HG03432 (cell line): ENCODE measurements at regions not wholly inside any gene's neighbourhood (a gene's known extent, or its start where the extent isn't known, plus 50 kb on each side); places are given as distances from the start of the nearest gene placed in this dataset.

Experiments
- ATAC-seq: cut with Tn5 transposase; IDR thresholded peaks from one replicate; pipeline ENCODE4 v1.9.1; 2021; ENCODE audit warnings: mild to moderate bottlenecking, moderate library complexity; ENCODE audit not compliant: unreplicated experiment

- no peak for ATAC-seq
These were observed 52.4 kb upstream of the TRIO start for GRCh38 chr5:14090755-14091154.

DNA sequence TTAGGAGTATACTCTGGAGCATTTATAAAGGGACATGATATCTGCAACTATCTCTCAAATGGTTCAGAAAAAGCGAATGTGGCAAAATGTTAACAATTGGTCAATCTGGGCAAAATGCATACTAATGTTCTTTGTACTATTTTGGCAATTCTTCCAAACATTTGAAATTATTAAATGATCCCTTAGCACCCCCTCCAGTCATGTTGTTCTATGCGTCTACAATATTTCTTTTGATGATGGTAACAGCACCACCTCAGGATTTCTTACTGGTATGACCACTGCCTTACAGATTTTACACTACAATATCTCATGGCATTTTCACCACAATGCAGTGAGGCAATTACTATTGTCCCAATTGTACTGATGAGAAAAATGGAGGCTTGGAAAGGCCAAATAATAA is 52.9 kb upstream of the TRIO start:
- no peak for ATAC-seq

- no peak for ATAC-seq
These were observed 53.9 kb upstream of the TRIO start for GRCh38 chr5:14089198-14089597.

- no peak for ATAC-seq
These were observed 56.9 kb upstream of the TRIO start for GRCh38 chr5:14086261-14086660.

- no peak for ATAC-seq
These were observed 60.2 kb upstream of the TRIO start for GRCh38 chr5:14082973-14083372.

DNA sequence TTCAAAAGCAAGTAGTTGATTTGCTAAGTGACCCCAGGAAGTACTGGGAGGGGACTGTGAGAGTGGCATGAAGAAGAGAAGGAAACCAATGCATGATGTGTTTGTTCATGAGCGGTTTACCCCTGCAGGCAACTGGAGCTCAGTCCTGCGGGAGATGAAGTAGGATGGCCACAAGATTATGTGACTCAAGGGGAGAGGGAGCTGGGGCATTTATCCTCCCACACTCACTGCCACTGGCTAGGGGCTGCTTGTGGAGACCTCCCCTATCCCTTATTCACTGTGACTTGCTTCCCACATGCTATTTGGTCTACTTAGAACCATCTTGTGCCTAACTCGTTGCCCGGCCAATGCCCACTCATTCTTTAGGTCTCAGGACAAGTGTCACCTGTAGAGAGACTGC is 60.6 kb upstream of the TRIO start:
- ATAC-seq = no peak

DNA sequence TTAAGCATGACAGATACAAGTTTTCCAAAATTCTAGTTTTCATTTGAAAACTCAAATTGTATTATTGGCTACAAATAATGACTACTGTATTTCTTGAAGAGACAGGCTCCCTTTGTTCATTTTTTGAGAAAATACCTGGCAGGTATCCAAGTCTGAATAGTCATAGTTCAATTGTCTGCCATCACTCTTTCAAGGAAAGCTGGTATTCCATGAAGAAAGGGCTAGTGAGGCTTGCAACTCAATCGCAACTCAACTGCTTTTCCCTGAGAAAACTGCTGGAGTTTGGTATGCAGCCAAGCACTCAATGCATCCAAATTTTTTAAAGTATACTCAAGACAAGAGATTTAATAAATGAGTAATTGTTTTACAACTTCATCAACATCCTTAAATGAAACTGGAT is 61.4 kb upstream of the TRIO start:
- ATAC-seq = no peak

DNA sequence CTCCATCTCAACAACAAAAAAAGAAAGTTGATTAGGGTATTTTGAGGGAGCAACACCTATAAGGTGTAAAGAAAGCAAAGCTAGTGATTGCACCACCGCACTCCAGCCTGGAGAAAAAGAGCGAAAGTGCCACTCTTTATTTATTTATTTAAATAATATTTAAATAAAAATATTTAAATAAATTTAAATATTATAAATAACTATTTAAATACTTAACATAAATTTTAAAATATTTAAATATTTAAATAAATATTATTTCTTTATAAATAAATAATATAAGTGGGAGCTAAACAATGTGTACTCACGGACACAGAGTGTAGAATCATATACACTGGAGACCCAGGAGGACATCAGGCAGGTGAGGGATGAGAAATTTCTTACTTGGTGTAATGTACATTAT is 64.4 kb upstream of the TRIO start:
- ATAC-seq = no peak

- no peak for ATAC-seq
These were observed 65.6 kb upstream of the TRIO start for GRCh38 chr5:14077501-14077900.

GRCh38 chr5:14076561-14076960 is 66.6 kb upstream of the TRIO start:
- no peak for ATAC-seq

DNA sequence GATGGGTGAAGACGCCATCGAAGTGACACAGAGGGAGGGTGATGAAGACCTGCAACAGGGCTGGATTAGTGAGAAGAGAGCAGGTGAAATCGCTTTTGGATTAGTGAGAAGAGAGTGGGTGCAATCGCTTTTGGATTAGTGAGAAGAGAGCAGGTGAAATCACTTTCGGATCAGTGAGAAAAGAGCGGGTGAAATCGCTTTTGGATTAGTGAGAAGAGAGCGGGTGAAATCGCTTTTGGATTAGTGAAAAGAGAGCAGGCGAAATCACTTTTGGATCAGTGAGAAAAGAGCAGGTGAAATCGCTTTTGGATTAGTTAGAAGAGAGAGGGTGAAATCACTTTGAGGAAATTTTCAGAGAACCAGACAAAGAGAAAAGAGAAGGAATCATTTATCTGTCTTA is 67.2 kb upstream of the TRIO start:
- no peak for ATAC-seq

DNA sequence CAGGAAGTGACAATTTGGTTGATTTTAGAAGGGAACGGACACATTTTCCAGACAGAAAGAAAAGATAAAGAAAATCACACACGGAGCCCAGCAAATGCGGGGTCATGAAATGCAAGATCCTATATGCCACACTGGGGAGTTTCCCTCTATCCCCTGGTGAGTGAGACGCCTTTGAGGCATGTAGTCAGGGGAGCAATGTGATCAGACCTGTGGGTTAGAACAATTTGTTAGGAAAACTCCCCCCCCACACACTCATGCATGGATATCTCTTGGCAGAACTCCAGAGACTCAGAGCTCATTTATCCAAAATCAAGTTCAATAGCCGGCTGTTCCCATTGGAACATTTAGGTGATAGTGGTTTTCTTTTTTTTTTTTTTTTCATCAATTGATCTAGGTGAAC is 71.7 kb upstream of the TRIO start:
- ATAC-seq = no peak

DNA sequence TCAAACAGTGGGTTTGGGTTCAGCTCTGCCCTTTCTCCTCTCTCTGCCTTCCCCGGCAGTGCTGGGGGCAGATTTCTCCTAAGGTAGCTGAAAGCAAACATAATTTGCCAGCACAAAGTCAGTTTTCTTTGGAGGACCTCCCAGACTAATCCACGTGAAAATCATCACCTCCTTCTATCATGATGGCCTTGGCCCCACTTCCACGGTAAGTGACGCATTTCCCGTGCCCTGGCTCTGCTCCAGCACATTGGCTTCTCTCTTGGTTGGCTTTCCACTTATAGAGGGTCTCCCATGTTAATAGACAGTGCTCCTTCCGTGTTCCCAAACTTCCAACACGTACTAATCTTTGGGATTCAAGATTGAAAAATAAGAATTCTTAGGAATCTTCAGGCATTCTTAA is 74.1 kb upstream of the TRIO start:
- no peak for ATAC-seq

- ATAC-seq = no peak
These were observed 75.0 kb upstream of the TRIO start for GRCh38 chr5:14068136-14068535.

DNA sequence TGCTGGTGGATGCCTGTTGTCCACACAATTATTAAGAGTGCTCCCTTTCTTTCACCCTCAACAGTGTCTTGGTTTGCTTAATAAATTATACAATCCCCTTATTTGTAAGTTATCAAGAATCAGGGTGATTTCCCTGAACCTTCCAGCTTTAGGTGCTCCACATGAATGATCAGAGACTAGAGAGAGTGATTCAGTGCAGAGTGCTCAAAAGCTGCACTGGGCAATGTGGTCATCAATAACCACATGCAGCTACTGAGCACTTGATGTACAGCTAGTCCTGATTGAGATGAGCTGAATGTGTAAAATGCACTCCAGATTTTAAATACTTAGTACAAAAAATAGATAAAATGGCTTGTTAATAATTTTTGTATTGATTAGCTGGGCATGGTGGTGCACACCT is 76.8 kb upstream of the TRIO start:
- ATAC-seq = no peak

DNA sequence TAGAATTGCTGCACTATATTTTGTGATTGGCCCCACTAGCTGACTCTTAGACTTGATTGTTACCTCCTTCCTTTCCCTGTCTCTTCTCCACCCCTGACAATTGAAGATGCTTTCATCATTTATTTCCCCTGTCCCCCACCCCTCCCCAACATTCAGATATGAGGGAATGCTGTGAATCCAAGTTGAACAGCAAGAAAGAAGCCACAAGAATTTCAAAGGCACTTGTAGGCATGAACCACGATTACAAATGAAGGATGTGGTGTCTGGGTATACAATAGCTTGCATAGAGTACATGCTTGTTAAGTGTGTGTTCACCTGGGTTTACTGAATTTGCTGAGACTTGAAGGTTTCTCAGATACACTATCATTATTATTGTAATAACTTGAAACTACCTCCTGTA is 78.3 kb upstream of the TRIO start:
- ATAC-seq = no peak

- no peak for ATAC-seq
These were observed 79.5 kb upstream of the TRIO start for GRCh38 chr5:14063691-14064090.

DNA sequence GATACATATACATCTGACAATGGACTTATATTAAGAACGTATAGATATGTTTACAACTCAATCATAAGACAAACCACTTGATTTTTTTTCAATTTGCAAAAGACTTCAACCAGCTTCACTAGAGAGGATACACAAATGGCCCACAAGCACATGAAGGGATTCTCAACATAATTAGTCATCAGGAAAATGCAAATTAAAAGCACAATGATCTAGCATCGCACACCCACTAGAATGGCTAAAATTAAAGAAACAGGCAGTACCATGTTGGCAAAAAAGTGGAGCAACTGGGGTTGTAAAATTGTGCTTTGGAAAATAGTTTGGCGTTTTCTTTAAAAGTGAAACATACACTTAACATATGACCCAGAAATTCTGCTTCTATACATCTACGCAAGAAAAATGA is 80.0 kb upstream of the TRIO start:
- ATAC-seq = no peak

DNA sequence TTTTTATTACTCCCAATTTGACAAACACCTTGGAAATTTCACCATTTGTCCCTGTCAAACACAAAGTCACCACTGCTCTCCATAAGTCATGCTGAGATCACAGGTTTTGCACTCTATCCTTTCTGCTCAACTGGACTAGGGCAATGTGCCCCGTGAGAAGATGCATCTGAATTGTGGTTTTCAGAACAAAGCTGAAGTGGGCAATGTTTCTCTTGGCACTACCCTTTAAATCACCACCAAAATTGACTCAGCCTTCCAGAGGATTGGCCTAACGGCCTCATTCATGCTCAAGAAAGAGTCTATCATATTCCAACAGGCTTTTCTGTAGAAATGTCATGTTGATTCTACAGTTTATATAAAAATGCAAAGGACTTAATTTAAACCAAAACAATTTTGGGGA is 81.0 kb upstream of the TRIO start:
- no peak for ATAC-seq

- ATAC-seq = no peak
These were observed 82.0 kb upstream of the TRIO start for GRCh38 chr5:14061106-14061505.

DNA sequence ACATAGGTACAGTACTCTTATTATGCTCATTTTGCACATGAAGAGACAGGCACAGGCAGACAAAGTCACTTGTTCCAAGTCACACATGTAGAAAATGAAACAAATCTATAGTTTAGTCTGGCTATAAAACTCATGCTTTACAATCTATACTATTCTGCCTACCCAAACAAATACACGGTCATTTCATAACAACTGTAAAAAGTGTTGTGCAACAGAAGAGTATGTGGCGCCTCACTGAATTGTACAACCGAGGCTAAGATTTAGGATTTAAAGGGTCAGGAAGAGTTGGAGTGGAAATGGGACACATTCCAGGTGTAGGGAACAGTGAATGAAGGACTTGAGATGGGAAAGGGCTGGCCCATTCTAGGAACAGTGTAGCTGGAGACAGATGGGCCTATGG is 82.9 kb upstream of the TRIO start:
- ATAC-seq = no peak

GRCh38 chr5:14059810-14060209 is 83.3 kb upstream of the TRIO start:
- no peak for ATAC-seq

- no peak for ATAC-seq
These were observed 85.9 kb upstream of the TRIO start for GRCh38 chr5:14057289-14057688.

DNA sequence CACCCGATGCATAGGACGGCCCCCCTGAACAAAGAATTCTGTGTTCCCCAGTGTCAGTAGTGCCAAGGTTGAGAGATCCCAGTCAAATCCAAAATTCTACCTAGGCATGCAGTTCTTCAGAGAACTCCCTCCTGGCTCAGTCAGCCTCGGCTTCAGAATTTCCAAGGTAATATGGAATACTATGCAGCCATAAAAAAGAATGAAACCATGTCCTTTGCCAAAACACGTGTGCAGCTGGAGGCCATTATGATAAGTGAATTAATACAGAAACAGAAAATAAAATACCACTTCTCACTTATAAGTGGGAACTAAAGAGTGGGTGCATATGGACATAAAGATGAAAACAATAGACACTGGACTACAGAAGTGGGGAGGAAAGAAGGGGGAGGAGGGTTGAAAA is 87.1 kb upstream of the TRIO start:
- no peak for ATAC-seq
